C4-2B (cell line): ENCODE measurements at regions not wholly inside any gene's neighbourhood (a gene's known extent, or its start where the extent isn't known, plus 50 kb on each side); places are given as distances from the start of the nearest gene placed in this dataset.

Experiments used
- H3K27ac ChIP-seq: fragments of 450-650 bp; 2 replicates; pipeline ENCODE4 v1.5.1; 2017
- CTCF ChIP-seq: fragments of 450-650 bp; conservative IDR thresholded peaks from 2 replicates; pipeline ENCODE4 v1.5.1; 2017; ENCODE audit warnings: mild to moderate bottlenecking
- ZFX ChIP-seq: fragments of 450-650 bp; IDR thresholded peaks from 2 replicates; pipeline ENCODE4 v1.6.1; 2017

GRCh38 chr18:72102412-72102811 is 441.7 kb downstream of the CBLN2 start:
- H3K27ac ChIP-seq = no peak overlapping the region
- TF ChIP-seq ZFX = no peak
- TF ChIP-seq CTCF = no peak

- TF ChIP-seq CTCF = no peak
- TF ChIP-seq ZFX = no peak
Measured at GRCh38 chr18:72100465-72101004, 443.6 kb downstream of the CBLN2 start.

GRCh38 chr18:72091369-72091768 is 452.8 kb downstream of the CBLN2 start:
- H3K27ac ChIP-seq = no peak overlapping the region
- TF ChIP-seq CTCF (no peak), ZFX (no peak)

More at GRCh38 chr18:72100465-72101004, 443.6 kb downstream of the CBLN2 start:
- H3K27ac ChIP-seq = no peak overlapping the region

GRCh38 chr18:72089432-72089831 is 454.7 kb downstream of the CBLN2 start:
- TF ChIP-seq ZFX (no peak), CTCF (no peak)

GRCh38 chr18:72086421-72086820 is 457.7 kb downstream of the CBLN2 start:
- TF ChIP-seq ZFX = no peak
- TF ChIP-seq CTCF = peak; percentile 77

More at GRCh38 chr18:72089432-72089831, 454.7 kb downstream of the CBLN2 start:
- H3K27ac ChIP-seq = no peak overlapping the region

GRCh38 chr18:72075040-72075439 is 469.1 kb downstream of the CBLN2 start:
- no peak overlapping the region for H3K27ac ChIP-seq
- TF ChIP-seq CTCF (no peak), ZFX (no peak)

More at GRCh38 chr18:72086421-72086820, 457.7 kb downstream of the CBLN2 start:
- no peak overlapping the region for H3K27ac ChIP-seq

GRCh38 chr18:72063001-72063400 is 481.1 kb downstream of the CBLN2 start:
- no peak for TF ChIP-seq ZFX
- TF ChIP-seq CTCF = no peak
- H3K27ac ChIP-seq = no peak overlapping the region
